ENCODE measurements at regions not wholly inside any gene's neighbourhood (a gene's known extent, or its start where the extent isn't known, plus 50 kb on each side); places are given as distances from the start of the nearest gene placed in this dataset.

DNA sequence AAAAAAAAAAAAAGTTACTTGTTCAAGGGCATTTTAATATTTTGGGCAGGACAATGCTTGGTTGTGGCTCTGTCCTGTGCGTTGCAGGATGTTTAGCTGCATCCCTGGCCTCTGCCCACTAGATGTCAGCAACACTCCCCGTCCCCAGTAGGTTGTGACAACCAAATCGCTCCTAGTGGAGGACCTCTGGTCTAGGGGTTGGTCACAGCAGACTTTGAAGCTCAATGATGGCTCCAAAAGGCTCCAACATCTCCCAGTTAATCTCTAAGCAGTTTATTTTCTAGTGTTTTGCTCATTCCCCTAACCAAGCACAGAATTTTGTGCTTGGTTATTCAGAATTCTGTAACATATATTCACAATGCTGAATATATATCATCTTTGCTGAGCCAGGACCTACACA lies 67.0 kb downstream of the CHRNA1 start:
- DNase-seq (ENCODE audit: low read depth) = peak; percentile 80
- H3K9ac ChIP-seq (ENCODE audit: low read length) = no peak overlapping the region
- no peaks in the 10 kb centered on the region for H3K9me3 ChIP-seq (ENCODE audit: control insufficient read depth, low read length)
- no peaks in the 10 kb centered on the region for H3K27me3 ChIP-seq (replicated peaks; ENCODE audit: control insufficient read depth, insufficient read depth, low read length)
- peaks cover 2% of the 10 kb centered on the region for H3K4me1 ChIP-seq (ENCODE audit: control insufficient read depth, insufficient read depth, low read length)
- no peaks in the 10 kb centered on the region for H3K36me3 ChIP-seq (ENCODE audit: control insufficient read depth, insufficient read depth, low read length, severe bottlenecking)
- no peak overlapping the region for H3K4me3 ChIP-seq (ENCODE audit: low read length)

DNA sequence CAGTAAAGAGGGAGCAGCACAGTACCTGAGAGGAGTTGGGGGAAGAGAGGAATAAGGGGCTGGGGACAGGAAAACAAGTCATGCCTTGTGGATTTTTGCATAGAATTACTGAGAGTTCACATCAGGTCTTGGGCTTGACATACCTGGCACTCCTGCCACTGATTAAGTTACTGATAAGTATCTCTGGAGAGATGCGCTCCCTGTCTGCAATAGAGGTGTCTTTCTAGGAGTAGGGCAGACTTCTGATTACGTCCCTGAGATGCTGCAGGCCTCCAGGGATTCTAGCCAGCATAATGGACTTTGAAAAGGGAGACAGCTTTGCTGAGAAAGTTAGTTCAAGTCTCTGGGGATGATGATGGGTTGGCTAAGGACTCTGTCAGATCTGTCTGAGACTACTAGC lies 69.4 kb downstream of the CHRNA1 start:
- no peak for DNase-seq (ENCODE audit: low read depth)
- Histone ChIP-seq H3K27me3 (replicated peaks; ENCODE audit: control insufficient read depth, insufficient read depth, low read length) (no peaks in the 10 kb centered on the region), H3K9me3 (ENCODE audit: control insufficient read depth, low read length) (no peaks in the 10 kb centered on the region), H3K36me3 (ENCODE audit: control insufficient read depth, insufficient read depth, low read length, severe bottlenecking) (no peaks in the 10 kb centered on the region), H3K9ac (ENCODE audit: low read length) (no peak overlapping the region), H3K4me3 (ENCODE audit: low read length) (no peak overlapping the region), H3K4me1 (ENCODE audit: control insufficient read depth, insufficient read depth, low read length) (peaks cover 5% of the 10 kb centered on the region)

DNA sequence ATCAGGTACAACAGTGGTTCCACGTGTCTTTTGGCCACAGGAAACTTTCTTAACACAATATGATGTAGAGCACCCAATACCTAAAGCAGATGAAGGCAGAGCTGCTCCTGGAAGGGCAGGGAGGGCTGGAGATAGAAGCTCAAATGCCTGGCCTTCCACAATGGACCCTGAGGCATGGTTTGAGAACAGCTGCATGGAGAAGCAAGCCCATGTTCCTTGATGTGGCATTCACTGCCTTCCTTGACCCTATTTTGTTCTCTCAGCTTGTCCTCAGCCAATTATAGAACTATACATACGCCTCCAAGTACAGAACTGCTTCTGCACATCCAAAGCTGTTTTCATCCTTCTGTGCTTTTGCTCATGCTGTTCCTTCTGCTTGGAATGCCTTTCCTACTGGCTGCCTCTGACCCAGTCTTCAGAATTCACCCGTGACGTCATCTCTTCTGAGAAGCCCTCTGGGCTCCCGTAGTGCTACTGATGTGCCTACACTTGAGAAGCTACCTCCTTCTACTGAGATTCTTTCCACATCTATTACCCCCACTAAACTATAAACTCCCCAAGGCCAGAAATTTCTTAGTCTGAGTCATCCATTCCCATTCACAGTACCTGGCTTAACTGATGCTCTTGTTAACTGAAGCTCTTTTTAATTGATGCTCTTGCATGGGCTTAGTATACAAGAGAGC lies 69.9 kb downstream of the CHRNA1 start:
- no peaks in the 10 kb centered on the region for H3K9me3 ChIP-seq (ENCODE audit: control insufficient read depth, low read length)
- H3K4me3 ChIP-seq (ENCODE audit: low read length) = no peak overlapping the region
- no peaks in the 10 kb centered on the region for H3K36me3 ChIP-seq (ENCODE audit: control insufficient read depth, insufficient read depth, low read length, severe bottlenecking)
- H3K4me1 ChIP-seq (ENCODE audit: control insufficient read depth, insufficient read depth, low read length) = peaks cover 5% of the 10 kb centered on the region
- H3K9ac ChIP-seq (ENCODE audit: low read length) = no peak overlapping the region
- H3K27me3 ChIP-seq (replicated peaks; ENCODE audit: control insufficient read depth, insufficient read depth, low read length) = no peaks in the 10 kb centered on the region
- DNase-seq (ENCODE audit: low read depth) = no peak

DNA sequence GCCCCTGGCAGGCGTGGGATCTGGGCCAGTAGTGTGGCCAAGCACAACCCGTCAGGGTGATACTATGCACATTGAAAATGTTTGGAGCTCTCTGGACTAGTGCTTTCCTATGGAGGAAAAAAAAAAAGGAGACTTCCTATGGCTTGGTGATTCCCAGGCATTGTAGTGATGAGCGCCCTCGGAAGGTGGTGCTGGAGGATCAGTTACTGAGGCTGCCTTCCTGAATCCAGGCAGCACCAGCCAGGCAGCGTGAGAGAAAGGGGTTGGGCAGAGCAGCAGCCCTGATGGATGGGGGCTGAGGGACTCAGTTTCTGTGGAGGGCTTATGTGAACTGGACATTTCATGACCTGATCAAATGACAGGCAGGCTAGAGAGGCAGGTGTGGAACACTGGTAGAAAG lies 70.9 kb downstream of the CHRNA1 start:
- Histone ChIP-seq H3K4me3 (ENCODE audit: low read length) (no peak overlapping the region), H3K4me1 (ENCODE audit: control insufficient read depth, insufficient read depth, low read length) (peaks cover 5% of the 10 kb centered on the region), H3K27me3 (replicated peaks; ENCODE audit: control insufficient read depth, insufficient read depth, low read length) (no peaks in the 10 kb centered on the region), H3K36me3 (ENCODE audit: control insufficient read depth, insufficient read depth, low read length, severe bottlenecking) (no peaks in the 10 kb centered on the region), H3K9ac (ENCODE audit: low read length) (no peak overlapping the region), H3K9me3 (ENCODE audit: control insufficient read depth, low read length) (no peaks in the 10 kb centered on the region)
- DNase-seq (ENCODE audit: low read depth) = no peak

DNA sequence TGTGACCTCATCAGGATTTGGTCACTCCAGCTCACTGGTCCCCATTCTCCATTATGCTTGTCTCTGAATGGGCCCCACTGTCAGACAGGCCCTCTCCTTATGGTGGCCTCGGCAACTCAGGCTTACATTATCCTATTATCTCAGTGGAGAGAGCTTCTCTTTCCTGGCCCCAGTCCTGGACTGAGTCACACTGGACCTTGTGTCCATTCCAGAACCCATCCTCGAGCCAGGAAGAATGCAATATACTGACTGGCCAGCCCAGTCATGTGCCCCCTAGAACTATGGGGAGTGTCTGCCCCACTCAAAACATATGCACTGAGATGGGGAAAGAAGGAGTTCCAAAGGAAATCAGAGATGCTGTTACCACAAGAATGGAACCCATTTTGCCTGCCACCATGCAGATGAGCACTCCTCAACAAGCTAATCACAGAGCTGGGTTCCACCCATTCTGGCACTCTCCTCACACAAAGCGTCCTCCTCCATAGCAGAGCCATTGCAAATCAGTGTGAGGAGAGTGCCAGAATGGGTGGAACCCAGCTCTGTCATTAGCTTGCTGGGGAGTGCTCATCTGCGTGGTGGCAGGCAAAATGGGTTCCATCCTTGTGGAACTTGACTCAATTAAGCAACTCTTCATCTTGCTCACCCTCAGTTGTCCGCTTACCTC lies 71.9 kb downstream of the CHRNA1 start:
- Histone ChIP-seq H3K27me3 (replicated peaks; ENCODE audit: control insufficient read depth, insufficient read depth, low read length) (no peaks in the 10 kb centered on the region), H3K36me3 (ENCODE audit: control insufficient read depth, insufficient read depth, low read length, severe bottlenecking) (no peaks in the 10 kb centered on the region), H3K4me1 (ENCODE audit: control insufficient read depth, insufficient read depth, low read length) (peaks cover 5% of the 10 kb centered on the region), H3K4me3 (ENCODE audit: low read length) (peak overlapping the region; percentile 3), H3K9ac (ENCODE audit: low read length) (no peak overlapping the region), H3K9me3 (ENCODE audit: control insufficient read depth, low read length) (no peaks in the 10 kb centered on the region)
- DNase-seq (ENCODE audit: low read depth) = no peak

DNA sequence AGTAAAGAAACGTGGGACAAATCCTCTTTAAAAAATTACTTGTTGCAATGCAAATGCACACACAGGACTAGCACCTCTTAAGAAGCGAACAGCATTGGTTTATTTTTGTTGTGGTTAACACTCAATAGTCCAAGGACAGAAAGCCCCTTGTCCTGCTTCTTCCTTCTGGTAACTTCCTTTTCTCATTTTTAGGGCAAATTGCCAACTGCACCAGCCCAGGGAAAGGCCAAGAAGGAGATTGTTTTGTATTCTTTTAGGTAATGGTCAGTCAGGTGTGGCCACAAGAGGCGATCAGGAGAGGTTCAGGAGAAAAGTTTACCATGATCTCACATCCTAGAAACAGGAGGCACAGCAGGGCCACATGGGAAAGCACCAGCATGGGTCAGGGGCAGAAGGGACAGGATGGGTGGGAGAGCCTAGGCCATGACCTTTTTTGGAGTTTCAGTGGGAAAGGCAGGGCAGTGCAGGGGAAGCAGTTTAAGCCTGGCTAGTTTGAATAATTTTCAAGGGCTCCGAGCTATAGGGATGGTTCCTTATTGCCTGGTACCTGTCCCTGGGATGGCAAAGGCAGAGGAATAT lies 73.0 kb downstream of the CHRNA1 start:
- H3K9me3 ChIP-seq (ENCODE audit: control insufficient read depth, low read length) = no peaks in the 10 kb centered on the region
- no peak for DNase-seq (ENCODE audit: low read depth)
- H3K4me3 ChIP-seq (ENCODE audit: low read length) = no peak overlapping the region
- H3K36me3 ChIP-seq (ENCODE audit: control insufficient read depth, insufficient read depth, low read length, severe bottlenecking) = no peaks in the 10 kb centered on the region
- H3K4me1 ChIP-seq (ENCODE audit: control insufficient read depth, insufficient read depth, low read length) = peaks cover 5% of the 10 kb centered on the region
- no peaks in the 10 kb centered on the region for H3K27me3 ChIP-seq (replicated peaks; ENCODE audit: control insufficient read depth, insufficient read depth, low read length)
- H3K9ac ChIP-seq (ENCODE audit: low read length) = no peak overlapping the region

DNA sequence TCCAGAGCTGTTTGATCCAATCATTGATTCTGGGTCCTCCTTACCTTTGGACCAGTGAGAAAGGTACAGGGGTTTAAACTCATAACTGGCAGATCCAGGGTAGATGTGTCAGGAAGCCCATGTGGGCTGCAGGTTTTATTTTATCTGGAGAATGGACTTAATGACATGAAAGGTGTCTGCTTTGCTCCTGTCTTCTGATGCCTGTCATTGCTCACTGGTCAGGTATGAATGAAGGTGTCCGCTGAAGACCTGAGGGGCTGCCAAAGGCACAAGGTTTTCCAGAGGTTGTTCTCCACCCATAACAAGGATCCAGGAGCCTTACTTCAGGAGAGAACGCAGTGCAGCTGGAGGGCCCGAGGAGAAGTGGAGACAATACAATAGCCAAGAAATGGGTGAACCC lies 74.2 kb downstream of the CHRNA1 start:
- Histone ChIP-seq H3K9ac (ENCODE audit: low read length) (no peak overlapping the region), H3K4me1 (ENCODE audit: control insufficient read depth, insufficient read depth, low read length) (peaks cover 5% of the 10 kb centered on the region)

DNA sequence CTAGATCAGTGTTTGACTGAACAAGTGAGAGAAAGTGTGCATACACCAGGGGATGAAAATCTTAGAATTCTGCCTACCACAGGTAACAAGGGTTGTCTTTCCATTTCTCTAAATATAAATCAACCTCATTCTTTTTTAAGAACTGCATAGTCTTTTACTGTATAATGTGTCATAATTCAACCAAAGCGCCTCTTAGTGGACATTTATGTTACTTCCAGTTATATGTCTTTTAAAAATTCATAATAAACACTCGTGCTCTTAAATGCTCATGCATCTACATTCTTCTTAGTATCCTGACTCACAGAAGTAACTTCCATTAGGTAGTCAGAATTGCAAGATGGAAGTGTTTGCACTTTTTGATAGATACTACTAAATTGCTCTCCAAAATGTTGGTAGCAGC lies 76.2 kb downstream of the CHRNA1 start:
- Histone ChIP-seq H3K4me1 (ENCODE audit: control insufficient read depth, insufficient read depth, low read length) (peaks cover 5% of the 10 kb centered on the region), H3K9ac (ENCODE audit: low read length) (no peak overlapping the region), H3K27me3 (replicated peaks; ENCODE audit: control insufficient read depth, insufficient read depth, low read length) (no peaks in the 10 kb centered on the region), H3K4me3 (ENCODE audit: low read length) (no peak overlapping the region), H3K36me3 (ENCODE audit: control insufficient read depth, insufficient read depth, low read length, severe bottlenecking) (no peaks in the 10 kb centered on the region), H3K9me3 (ENCODE audit: control insufficient read depth, low read length) (no peaks in the 10 kb centered on the region)
- peak; percentile 86 for DNase-seq (ENCODE audit: low read depth)

More for the DNA sequence above, 74.2 kb downstream of the CHRNA1 start:
- Histone ChIP-seq H3K36me3 (ENCODE audit: control insufficient read depth, insufficient read depth, low read length, severe bottlenecking) (no peaks in the 10 kb centered on the region), H3K9me3 (ENCODE audit: control insufficient read depth, low read length) (no peaks in the 10 kb centered on the region), H3K4me3 (ENCODE audit: low read length) (no peak overlapping the region), H3K27me3 (replicated peaks; ENCODE audit: control insufficient read depth, insufficient read depth, low read length) (no peaks in the 10 kb centered on the region)
- no peak for DNase-seq (ENCODE audit: low read depth)

DNA sequence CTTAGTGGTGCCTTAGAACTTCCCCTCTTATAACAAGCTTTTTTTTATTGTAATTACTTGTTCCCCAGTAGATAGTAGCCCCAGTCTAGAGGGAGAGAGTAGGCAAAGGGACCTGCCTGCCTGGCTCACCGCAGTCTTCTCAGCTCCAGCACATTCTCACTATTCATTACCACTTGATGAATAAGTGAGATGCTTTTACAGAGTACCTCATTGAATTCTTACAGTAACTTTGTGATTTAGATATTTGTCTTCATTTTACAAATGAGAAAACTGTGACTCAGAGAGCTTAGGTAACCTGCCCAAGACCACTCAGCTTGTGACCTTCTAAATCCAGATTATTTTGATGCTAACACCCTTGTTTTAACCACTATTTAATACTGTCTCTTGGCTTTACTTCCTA lies 77.8 kb downstream of the CHRNA1 start:
- DNase-seq (ENCODE audit: low read depth) = no peak
- no peaks in the 10 kb centered on the region for H3K9me3 ChIP-seq (ENCODE audit: control insufficient read depth, low read length)

DNA sequence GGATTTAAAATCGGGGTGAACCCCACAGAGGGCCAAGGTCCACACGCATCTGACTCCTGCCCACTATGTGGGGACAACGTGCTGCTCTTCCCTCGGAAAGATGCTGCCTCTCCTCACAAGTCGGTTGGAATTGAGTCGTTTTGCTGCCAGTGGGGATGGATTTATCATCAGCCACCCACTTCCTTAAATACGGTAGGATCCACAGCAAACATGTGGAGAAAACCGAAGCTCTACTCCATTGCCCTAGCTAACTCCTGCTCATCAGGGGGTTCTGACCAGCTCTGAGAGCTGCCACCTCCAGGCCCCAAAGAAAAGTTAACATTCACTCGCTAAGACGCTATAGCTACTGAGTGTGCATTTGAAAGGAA lies 80.9 kb downstream of the CHRNA1 start:
- H3K9ac ChIP-seq (ENCODE audit: low read length) = peak overlapping the region; percentile 88
- peak; percentile 55 for DNase-seq (ENCODE audit: low read depth)
- H3K4me1 ChIP-seq (ENCODE audit: control insufficient read depth, insufficient read depth, low read length) = peaks cover 14% of the 10 kb centered on the region
- H3K9me3 ChIP-seq (ENCODE audit: control insufficient read depth, low read length) = no peaks in the 10 kb centered on the region
- H3K4me3 ChIP-seq (ENCODE audit: low read length) = peak overlapping the region; percentile 91
- H3K27me3 ChIP-seq (replicated peaks; ENCODE audit: control insufficient read depth, insufficient read depth, low read length) = no peaks in the 10 kb centered on the region
- H3K36me3 ChIP-seq (ENCODE audit: control insufficient read depth, insufficient read depth, low read length, severe bottlenecking) = no peaks in the 10 kb centered on the region

More for the DNA sequence above, 77.8 kb downstream of the CHRNA1 start:
- no peak overlapping the region for H3K9ac ChIP-seq (ENCODE audit: low read length)
- no peak overlapping the region for H3K4me3 ChIP-seq (ENCODE audit: low read length)
- no peaks in the 10 kb centered on the region for H3K27me3 ChIP-seq (replicated peaks; ENCODE audit: control insufficient read depth, insufficient read depth, low read length)
- H3K36me3 ChIP-seq (ENCODE audit: control insufficient read depth, insufficient read depth, low read length, severe bottlenecking) = no peaks in the 10 kb centered on the region
- peaks cover 1% of the 10 kb centered on the region for H3K4me1 ChIP-seq (ENCODE audit: control insufficient read depth, insufficient read depth, low read length)

DNA sequence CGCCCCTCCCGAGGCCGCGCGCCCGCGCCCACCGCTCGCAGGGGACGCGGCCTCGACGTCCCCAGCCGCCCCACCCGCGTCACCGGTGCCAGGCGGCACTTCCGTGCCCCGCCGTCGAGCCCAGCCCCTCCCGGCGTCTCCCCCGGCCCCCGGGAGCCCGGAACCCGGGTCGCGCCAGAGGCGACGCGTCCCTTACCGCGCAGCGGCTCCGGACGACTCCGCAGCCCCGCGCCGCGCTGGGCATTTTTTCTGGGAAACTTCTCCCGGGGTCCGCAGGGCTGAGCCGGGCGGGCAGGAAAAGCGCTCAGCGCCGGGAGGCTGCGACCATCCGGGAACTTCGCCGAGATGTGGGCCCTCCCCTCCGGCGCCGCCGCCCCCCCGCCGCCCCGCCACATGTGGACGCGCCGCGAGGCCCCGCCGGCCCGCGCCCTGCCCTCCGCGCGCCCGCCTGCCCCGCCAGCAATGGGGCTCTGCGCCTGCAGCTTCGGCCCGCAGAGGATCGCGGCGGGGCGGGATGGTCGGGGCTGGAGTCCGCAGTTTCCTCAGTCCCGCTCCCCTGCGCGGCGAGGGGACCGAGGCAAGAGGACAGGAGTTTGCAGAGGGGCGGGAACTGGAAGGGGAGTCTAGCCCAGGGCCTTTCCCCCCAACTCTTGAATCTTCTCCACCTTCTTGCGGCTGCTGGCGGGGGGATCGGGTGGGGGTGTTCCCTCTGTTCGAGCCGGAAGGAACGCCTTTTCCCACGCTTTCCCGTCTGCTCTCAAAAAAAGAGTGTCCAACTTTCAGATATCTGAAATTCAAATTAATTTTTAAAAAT lies 81.5 kb downstream of the CHRNA1 start:
- Histone ChIP-seq H3K9ac (ENCODE audit: low read length) (peak overlapping the region; percentile 93), H3K4me1 (ENCODE audit: control insufficient read depth, insufficient read depth, low read length) (peaks cover 16% of the 10 kb centered on the region), H3K9me3 (ENCODE audit: control insufficient read depth, low read length) (no peaks in the 10 kb centered on the region), H3K27me3 (replicated peaks; ENCODE audit: control insufficient read depth, insufficient read depth, low read length) (no peaks in the 10 kb centered on the region), H3K36me3 (ENCODE audit: control insufficient read depth, insufficient read depth, low read length, severe bottlenecking) (no peaks in the 10 kb centered on the region), H3K4me3 (ENCODE audit: low read length) (peak overlapping the region; percentile 91)
- DNase-seq (ENCODE audit: low read depth) = peak; percentile 84

Measured in adipocyte (in vitro differentiated cells).